Activated T-cell treated with anti-CD3 and anti-CD28 coated beads, Interleukin-2, amount 50 U/mL, for 48 hours (primary cell): ENCODE measurements at regions not wholly inside any gene's neighbourhood (a gene's known extent, or its start where the extent isn't known, plus 50 kb on each side); places are given as distances from the start of the nearest gene placed in this dataset.
"Not testable (repeated sequence)": the region's sequence is repeated elsewhere in the genome, so short reads cannot be mapped to it uniquely, and the experiment has no call there.

Experiments used
- DNase-seq, 2 experiments: peaks; one replicate each; pipeline ENCODE4 v3.0.0-alpha.2; 2020

- DNase-seq: no peak
These were observed 1379.9 kb downstream of the UQCRFS1 start for GRCh38 chr19:27833031-27833430.

GRCh38 chr19:27828829-27829228 lies 1384.1 kb downstream of the UQCRFS1 start:
- no peak for DNase-seq

- no peak for DNase-seq
These were observed 1388.8 kb downstream of the UQCRFS1 start for GRCh38 chr19:27824108-27824507.

GRCh38 chr19:27822336-27822735 lies 1390.6 kb downstream of the UQCRFS1 start:
- DNase-seq: no peak

- no peak for DNase-seq
These were observed 1391.4 kb downstream of the UQCRFS1 start for GRCh38 chr19:27821418-27822018.

GRCh38 chr19:27815985-27816384 lies 1397.0 kb downstream of the UQCRFS1 start:
- no peak for DNase-seq

GRCh38 chr19:27814834-27815233 lies 1398.1 kb downstream of the UQCRFS1 start:
- DNase-seq: not testable (repeated sequence)

GRCh38 chr19:27814274-27814673 lies 1398.7 kb downstream of the UQCRFS1 start:
- not testable (repeated sequence) for DNase-seq

GRCh38 chr19:27806471-27807070 lies 1406.4 kb downstream of the UQCRFS1 start:
- no peak for DNase-seq

GRCh38 chr19:27805848-27806247 lies 1407.1 kb downstream of the UQCRFS1 start:
- DNase-seq: no peak

GRCh38 chr19:27802293-27802692 lies 1410.7 kb downstream of the UQCRFS1 start:
- not testable (repeated sequence) for DNase-seq

GRCh38 chr19:27796540-27796939 lies 1416.4 kb downstream of the UQCRFS1 start:
- no peak for DNase-seq

- no peak for DNase-seq
These were observed 1416.9 kb downstream of the UQCRFS1 start for GRCh38 chr19:27796073-27796472.

GRCh38 chr19:27795369-27795768 lies 1417.6 kb downstream of the UQCRFS1 start:
- DNase-seq: no peak

- no peak for DNase-seq
These were observed 1418.4 kb downstream of the UQCRFS1 start for GRCh38 chr19:27794494-27795042.

GRCh38 chr19:27793644-27794493 lies 1419.1 kb downstream of the UQCRFS1 start:
- DNase-seq: peak; percentile 89 to 91

GRCh38 chr19:27793128-27793643 lies 1419.8 kb downstream of the UQCRFS1 start:
- peak; percentile 83 to 84 for DNase-seq

GRCh38 chr19:27792576-27793127 lies 1420.3 kb downstream of the UQCRFS1 start:
- no peak for DNase-seq

GRCh38 chr19:27780367-27781075 lies 1432.4 kb downstream of the UQCRFS1 start:
- no peak for DNase-seq

GRCh38 chr19:27779954-27780353 lies 1433.0 kb downstream of the UQCRFS1 start:
- no peak for DNase-seq

GRCh38 chr19:27777726-27778125 lies 1435.2 kb downstream of the UQCRFS1 start:
- no peak for DNase-seq

GRCh38 chr19:27777242-27777641 lies 1435.7 kb downstream of the UQCRFS1 start:
- no peak for DNase-seq
